GM12878 (cell line): ENCODE measurements at regions not wholly inside any gene's neighbourhood (a gene's known extent, or its start where the extent isn't known, plus 50 kb on each side); places are given as distances from the start of the nearest gene placed in this dataset.

Experiments used
- ATAC-seq: fragments of 200-7000 bp; cut with Tn5 transposase; 3 replicates; pipeline ENCODE4 v1.9.1; 2020; ENCODE audit warnings: mild to moderate bottlenecking, moderate library complexity
- BruUV-seq: library from RNA; stranded (reverse); fragments of 400-500 nt; replicated peaks from 2 replicates; lab custom pipeline; 2021; lab: Mats Ljungman, UMichigan
- CTCF ChIA-PET: fragments of 300-600 bp; sonication (Branson Sonifier 250); formaldehyde crosslinking; extraction: SDS; loops from one replicate; lab custom pipeline; 2021; ENCODE audit warnings: inconsistent platforms; lab: Yijun Ruan, JAX
- POLR2A ChIA-PET: fragments of 350-600 bp; formaldehyde crosslinking; extraction: SDS; loops from one replicate; lab custom pipeline; 2021; ENCODE audit warnings: inconsistent platforms; lab: Charles Lee
- RAD21 ChIA-PET: fragments of 300-600 bp; sonication (Branson Sonifier 250); formaldehyde crosslinking; loops from one replicate; lab custom pipeline; 2023; ENCODE audit warnings: antibody characterized with exemption; ENCODE audit not compliant: unreplicated experiment; lab: Charles Lee
- SMC1A ChIA-PET: fragments of 300-600 bp; sonication (Branson Sonifier 250); formaldehyde crosslinking; loops from one replicate; lab custom pipeline; 2023; ENCODE audit not compliant: unreplicated experiment, uncharacterized antibody; lab: Charles Lee
- DNase-seq: peaks from one replicate; pipeline ENCODE4 v3.0.0-alpha.2; 2011; ENCODE audit warnings: low read depth, low spot score
- FAIRE-seq: peaks from 3 replicates; lab custom pipeline; 2011; peaks lifted over from hg19 to GRCh38; lab: Jason Lieb, UNC
- H2AFZ ChIP-seq: 2 replicates; pipeline ENCODE4 v1.6.0; 2011; ENCODE audit warnings: low read depth, low read length, control low read depth; ENCODE audit not compliant: control insufficient read depth
- H3K27ac ChIP-seq: 2 replicates; pipeline ENCODE4 v1.5.1; 2011; ENCODE audit warnings: control low read depth; ENCODE audit not compliant: control insufficient read depth, insufficient read depth
- H3K27me3 ChIP-seq, 2 experiments: replicated peaks in 1 of 2; 2 replicates each; pipeline versions ENCODE4 v1.6.0 to v1.6.1; 2011; ENCODE audit warnings: low read length in 1 of 2; ENCODE audit not compliant: control insufficient read depth in 2 of 2, insufficient read depth in 2 of 2
- H3K36me3 ChIP-seq, 2 experiments: 2 replicates each; pipeline ENCODE4 v1.5.1; 2011; ENCODE audit warnings: low read length in 1 of 2; ENCODE audit not compliant: control insufficient read depth in 2 of 2, insufficient read depth in 2 of 2
- H3K4me1 ChIP-seq: 2 replicates; pipeline ENCODE4 v1.6.1; 2011; ENCODE audit warnings: mild to moderate bottlenecking, low read length, moderate library complexity, mixed read lengths; ENCODE audit not compliant: control insufficient read depth, insufficient read depth
- H3K4me2 ChIP-seq: 2 replicates; pipeline ENCODE4 v1.6.0; 2011; ENCODE audit warnings: control low read depth; ENCODE audit not compliant: control insufficient read depth, insufficient read depth
- H3K4me3 ChIP-seq: fragments of 200-600 bp; sonication (generic); 2 replicates; pipeline ENCODE4 v1.5.1; 2016
- H3K79me2 ChIP-seq: 2 replicates; pipeline ENCODE4 v1.6.0; 2011; ENCODE audit warnings: low read length; ENCODE audit not compliant: control insufficient read depth, insufficient read depth
- H3K9ac ChIP-seq: 2 replicates; pipeline ENCODE4 v1.8.0; 2011; ENCODE audit warnings: low read length, control low read depth, mixed read lengths; ENCODE audit not compliant: control insufficient read depth, insufficient read depth
- H3K9me3 ChIP-seq: replicated peaks from 3 replicates; pipeline ENCODE4 v1.5.1; 2011; ENCODE audit warnings: mild to moderate bottlenecking, low read length; ENCODE audit not compliant: control insufficient read depth, insufficient read depth
- H4K20me1 ChIP-seq: 2 replicates; pipeline ENCODE4 v1.6.0; 2011; ENCODE audit not compliant: control insufficient read depth, insufficient read depth
- FOXK2 ChIP-seq: fragments of 450-650 bp; IDR thresholded peaks from 2 replicates; pipeline ENCODE4 v1.6.1; 2017; ENCODE audit warnings: mild to moderate bottlenecking, moderate library complexity
- KAT2A ChIP-seq: conservative IDR thresholded peaks from 2 replicates; pipeline ENCODE4 v1.6.1; 2011; ENCODE audit warnings: low read depth, low read length; ENCODE audit not compliant: control insufficient read depth
- MTA3 ChIP-seq: IDR thresholded peaks from 2 replicates; pipeline ENCODE4 v1.6.1; 2012; ENCODE audit warnings: low read length, inconsistent platforms, borderline replicate concordance
- MYC ChIP-seq: IDR thresholded peaks from 2 replicates; pipeline ENCODE4 v1.6.1; 2011; ENCODE audit warnings: mild to moderate bottlenecking, low read length, moderate library complexity, inconsistent platforms; ENCODE audit not compliant: insufficient read depth, insufficient replicate concordance, insufficient read length, severe bottlenecking
- NR2C2 ChIP-seq: IDR thresholded peaks from 2 replicates; pipeline ENCODE4 v1.6.1; 2011; ENCODE audit warnings: borderline replicate concordance, low read depth; ENCODE audit not compliant: control insufficient read depth, insufficient read length
- POLR2AphosphoS5 ChIP-seq: IDR thresholded peaks from 2 replicates; pipeline ENCODE4 v1.6.1; 2011; ENCODE audit warnings: mild to moderate bottlenecking, low read length, inconsistent platforms
- SMAD5 ChIP-seq: IDR thresholded peaks from 2 replicates; pipeline ENCODE4 v1.6.1; 2016; ENCODE audit warnings: antibody characterized with exemption, low read depth
- SREBF2 ChIP-seq: IDR thresholded peaks from 2 replicates; pipeline ENCODE4 v1.6.1; 2012; ENCODE audit warnings: mild to moderate bottlenecking, low read length
- SRF ChIP-seq, 2 experiments: IDR thresholded peaks; 2 replicates each; pipeline ENCODE4 v1.6.1; 2011; ENCODE audit warnings: low read depth in 2 of 2, low read length in 2 of 2, mild to moderate bottlenecking in 1 of 2, moderate library complexity in 1 of 2
- SUPT20H ChIP-seq: IDR thresholded peaks from 2 replicates; pipeline ENCODE4 v1.6.1; 2011; ENCODE audit warnings: low read depth, mild to moderate bottlenecking, low read length, moderate library complexity, borderline replicate concordance; ENCODE audit not compliant: control insufficient read depth
- TBL1XR1 ChIP-seq: IDR thresholded peaks from 2 replicates; pipeline ENCODE4 v1.6.1; 2012; ENCODE audit warnings: low read depth, low read length, improper control_type of control experiment
- WGBS: methylation state at CpG from one replicate; pipeline ENCODE4 v1.1.6; 2016; ENCODE audit warnings: low lambda C conversion rate; ENCODE audit not compliant: insufficient replicate concordance, insufficient coverage; ENCODE audit errors: missing lambda C conversion rate; 5-methylcytosine and 5-hydroxymethylcytosine counted together
- in situ Hi-C: fragments of 300-500 bp; cut with MboI; formaldehyde crosslinking; loops from 9 replicates; pipeline ENCODE4 v1.14.3; 2018; ENCODE audit warnings: mixed read lengths
- intact Hi-C: fragments of 100-400 bp; cut with micrococcal nuclease; formaldehyde crosslinking; loops from one replicate; pipeline ENCODE4 v1.14.2; 2022; ENCODE audit not compliant: unreplicated experiment
- TF ChIP-seq, protein P1 (sequence below): fragments of 450-650 bp; conservative IDR thresholded peaks from 2 replicates; pipeline ENCODE4 v1.6.1; 2017; ENCODE audit warnings: mild to moderate bottlenecking, moderate library complexity
- TF ChIP-seq, protein P2 (sequence below): fragments of 150-350 bp; IDR thresholded peaks from 2 replicates; pipeline ENCODE4 v1.6.1; 2014; ENCODE audit warnings: mild to moderate bottlenecking, low read depth, low read length
- TF ChIP-seq, protein P3 (sequence below): fragments of 450-650 bp; IDR thresholded peaks from 2 replicates; pipeline ENCODE4 v1.6.1; 2018; ENCODE audit warnings: mild to moderate bottlenecking, low read depth, moderate library complexity; ENCODE audit not compliant: partially characterized antibody
- TF ChIP-seq, protein P4 (sequence below): fragments of 450-650 bp; IDR thresholded peaks from 2 replicates; pipeline ENCODE4 v1.6.1; 2014; ENCODE audit warnings: mild to moderate bottlenecking

DNA sequence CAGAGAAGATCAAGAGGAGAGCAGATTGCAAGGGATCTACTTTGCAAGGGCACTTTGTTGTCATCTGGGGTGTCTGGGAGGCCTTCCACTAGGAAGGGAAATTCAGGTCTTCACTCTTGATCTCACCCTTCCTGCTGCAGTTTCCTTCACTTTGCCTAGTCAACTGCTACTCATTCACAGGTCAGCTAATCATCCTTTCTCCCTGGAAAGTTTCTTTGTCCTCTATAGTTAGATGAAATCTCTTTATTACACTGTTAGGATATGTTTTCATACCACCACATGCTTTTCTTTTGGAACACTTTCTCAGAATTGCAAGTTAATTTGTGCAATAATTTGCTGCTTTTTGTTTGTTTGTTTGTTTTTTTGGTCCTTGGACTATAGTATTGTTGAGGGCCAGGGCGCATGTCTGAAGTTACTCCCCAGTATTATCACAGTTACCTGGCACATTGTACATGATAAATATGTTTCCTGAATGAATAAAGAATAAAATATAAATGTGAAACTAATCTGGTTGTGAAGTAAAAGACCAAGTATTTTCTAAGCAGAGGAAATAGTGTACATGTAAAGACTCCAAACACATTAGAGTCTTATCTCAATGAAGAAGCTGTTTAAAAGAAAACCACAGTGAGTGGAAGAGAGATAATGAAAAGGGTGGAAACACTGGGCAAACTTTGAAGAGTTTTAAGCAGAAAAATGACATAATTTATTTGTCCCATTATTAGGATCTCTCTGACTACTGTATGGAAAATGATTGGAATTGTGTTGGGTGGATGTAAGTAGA is 139.9 kb upstream of the DGKB start:
- FAIRE-seq = no peak
- H3K79me2 ChIP-seq = no peaks in the 10 kb centered on the region
- no TSS peak for BruUV-seq
- no peak overlapping the region for H3K4me2 ChIP-seq
- no peaks in the 10 kb centered on the region for H3K27me3 ChIP-seq
- CTCF ChIA-PET = interaction anchor here (0.6 kb wide), 1 partner anchor 34 kb away, joined by 3 read pairs; no protein-coding TSS in a partner anchor
- in situ Hi-C loops = no loop called here
- TF ChIP-seq NR2C2 = no peak
- no peak for TF ChIP-seq TBL1XR1
- no peak for TF ChIP-seq POLR2AphosphoS5
- no peak for TF ChIP-seq KAT2A
- TF ChIP-seq, protein P1, sequence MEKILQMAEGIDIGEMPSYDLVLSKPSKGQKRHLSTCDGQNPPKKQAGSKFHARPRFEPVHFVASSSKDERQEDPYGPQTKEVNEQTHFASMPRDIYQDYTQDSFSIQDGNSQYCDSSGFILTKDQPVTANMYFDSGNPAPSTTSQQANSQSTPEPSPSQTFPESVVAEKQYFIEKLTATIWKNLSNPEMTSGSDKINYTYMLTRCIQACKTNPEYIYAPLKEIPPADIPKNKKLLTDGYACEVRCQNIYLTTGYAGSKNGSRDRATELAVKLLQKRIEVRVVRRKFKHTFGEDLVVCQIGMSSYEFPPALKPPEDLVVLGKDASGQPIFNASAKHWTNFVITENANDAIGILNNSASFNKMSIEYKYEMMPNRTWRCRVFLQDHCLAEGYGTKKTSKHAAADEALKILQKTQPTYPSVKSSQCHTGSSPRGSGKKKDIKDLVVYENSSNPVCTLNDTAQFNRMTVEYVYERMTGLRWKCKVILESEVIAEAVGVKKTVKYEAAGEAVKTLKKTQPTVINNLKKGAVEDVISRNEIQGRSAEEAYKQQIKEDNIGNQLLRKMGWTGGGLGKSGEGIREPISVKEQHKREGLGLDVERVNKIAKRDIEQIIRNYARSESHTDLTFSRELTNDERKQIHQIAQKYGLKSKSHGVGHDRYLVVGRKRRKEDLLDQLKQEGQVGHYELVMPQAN = no peak
- TF ChIP-seq, protein P2, sequence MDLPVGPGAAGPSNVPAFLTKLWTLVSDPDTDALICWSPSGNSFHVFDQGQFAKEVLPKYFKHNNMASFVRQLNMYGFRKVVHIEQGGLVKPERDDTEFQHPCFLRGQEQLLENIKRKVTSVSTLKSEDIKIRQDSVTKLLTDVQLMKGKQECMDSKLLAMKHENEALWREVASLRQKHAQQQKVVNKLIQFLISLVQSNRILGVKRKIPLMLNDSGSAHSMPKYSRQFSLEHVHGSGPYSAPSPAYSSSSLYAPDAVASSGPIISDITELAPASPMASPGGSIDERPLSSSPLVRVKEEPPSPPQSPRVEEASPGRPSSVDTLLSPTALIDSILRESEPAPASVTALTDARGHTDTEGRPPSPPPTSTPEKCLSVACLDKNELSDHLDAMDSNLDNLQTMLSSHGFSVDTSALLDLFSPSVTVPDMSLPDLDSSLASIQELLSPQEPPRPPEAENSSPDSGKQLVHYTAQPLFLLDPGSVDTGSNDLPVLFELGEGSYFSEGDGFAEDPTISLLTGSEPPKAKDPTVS = no peak
- TF ChIP-seq FOXK2 = no peak
- no peak for TF ChIP-seq SREBF2
- TF ChIP-seq, protein P3, sequence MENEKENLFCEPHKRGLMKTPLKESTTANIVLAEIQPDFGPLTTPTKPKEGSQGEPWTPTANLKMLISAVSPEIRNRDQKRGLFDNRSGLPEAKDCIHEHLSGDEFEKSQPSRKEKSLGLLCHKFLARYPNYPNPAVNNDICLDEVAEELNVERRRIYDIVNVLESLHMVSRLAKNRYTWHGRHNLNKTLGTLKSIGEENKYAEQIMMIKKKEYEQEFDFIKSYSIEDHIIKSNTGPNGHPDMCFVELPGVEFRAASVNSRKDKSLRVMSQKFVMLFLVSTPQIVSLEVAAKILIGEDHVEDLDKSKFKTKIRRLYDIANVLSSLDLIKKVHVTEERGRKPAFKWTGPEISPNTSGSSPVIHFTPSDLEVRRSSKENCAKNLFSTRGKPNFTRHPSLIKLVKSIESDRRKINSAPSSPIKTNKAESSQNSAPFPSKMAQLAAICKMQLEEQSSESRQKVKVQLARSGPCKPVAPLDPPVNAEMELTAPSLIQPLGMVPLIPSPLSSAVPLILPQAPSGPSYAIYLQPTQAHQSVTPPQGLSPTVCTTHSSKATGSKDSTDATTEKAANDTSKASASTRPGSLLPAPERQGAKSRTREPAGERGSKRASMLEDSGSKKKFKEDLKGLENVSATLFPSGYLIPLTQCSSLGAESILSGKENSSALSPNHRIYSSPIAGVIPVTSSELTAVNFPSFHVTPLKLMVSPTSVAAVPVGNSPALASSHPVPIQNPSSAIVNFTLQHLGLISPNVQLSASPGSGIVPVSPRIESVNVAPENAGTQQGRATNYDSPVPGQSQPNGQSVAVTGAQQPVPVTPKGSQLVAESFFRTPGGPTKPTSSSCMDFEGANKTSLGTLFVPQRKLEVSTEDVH = no peak
- TF ChIP-seq MTA3 = no peak
- no peak for TF ChIP-seq SRF (IDR thresholded peaks at IDR 0.05; ENCODE audit: low read depth in 2 of 2, low read length in 2 of 2)
- no peak for TF ChIP-seq SUPT20H
- no peak for TF ChIP-seq MYC
- TF ChIP-seq SMAD5 = no peak
- TF ChIP-seq, protein P4, sequence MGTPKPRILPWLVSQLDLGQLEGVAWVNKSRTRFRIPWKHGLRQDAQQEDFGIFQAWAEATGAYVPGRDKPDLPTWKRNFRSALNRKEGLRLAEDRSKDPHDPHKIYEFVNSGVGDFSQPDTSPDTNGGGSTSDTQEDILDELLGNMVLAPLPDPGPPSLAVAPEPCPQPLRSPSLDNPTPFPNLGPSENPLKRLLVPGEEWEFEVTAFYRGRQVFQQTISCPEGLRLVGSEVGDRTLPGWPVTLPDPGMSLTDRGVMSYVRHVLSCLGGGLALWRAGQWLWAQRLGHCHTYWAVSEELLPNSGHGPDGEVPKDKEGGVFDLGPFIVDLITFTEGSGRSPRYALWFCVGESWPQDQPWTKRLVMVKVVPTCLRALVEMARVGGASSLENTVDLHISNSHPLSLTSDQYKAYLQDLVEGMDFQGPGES = no peak
- TF ChIP-seq, all 136 proteins: peak for 0
- H2AFZ ChIP-seq = no peak overlapping the region
- H3K36me3 ChIP-seq = no peaks in the 10 kb centered on the region
- no peak for DNase-seq
- H3K27ac ChIP-seq = no peak overlapping the region
- ChIA-PET POLR2A (no interaction called here), RAD21 (no interaction called here), SMC1A (interaction anchor here (0.9 kb wide), 1 partner anchor 20 kb away, joined by 5 read pairs; no protein-coding TSS in a partner anchor)
- no peak overlapping the region for H3K9ac ChIP-seq
- no peaks in the 10 kb centered on the region for H3K4me1 ChIP-seq
- 0% methylated on average over 1 of the region's 1 CpG for WGBS
- no peak overlapping the region for H3K4me3 ChIP-seq
- no peak for ATAC-seq
- no peaks in the 10 kb centered on the region for H4K20me1 ChIP-seq
- intact Hi-C loops = no loop called here
- no peaks in the 10 kb centered on the region for H3K9me3 ChIP-seq
